ENCODE measurements at regions not wholly inside any gene's neighbourhood (a gene's known extent, or its start where the extent isn't known, plus 50 kb on each side); places are given as distances from the start of the nearest gene placed in this dataset.
"Not testable (repeated sequence)": the region's sequence is repeated elsewhere in the genome, so short reads cannot be mapped to it uniquely, and the experiment has no call there.

- H3K27me3 ChIP-seq: no peaks in the 10 kb centered on the region
- DNase-seq (no peak), ATAC-seq (peak in 2 of 4 donors; percentile 9 to 28), FAIRE-seq (no peak)
- H3K9me3 ChIP-seq: no peaks in the 10 kb centered on the region
- no peak overlapping the region for H3K4me3 ChIP-seq
- no peaks in the 10 kb centered on the region for H3K4me1 ChIP-seq
- no peak overlapping the region for H3K27ac ChIP-seq
- intact Hi-C loops (cut with DNase I): no loop called here
- no peaks in the 10 kb centered on the region for H3K36me3 ChIP-seq
- no peak for TF ChIP-seq CTCF (IDR thresholded peaks at IDR 0.05)
- 82 to 90% methylated on average over 7 of the region's 7 CpGs for WGBS, 2 donors
Observed at GRCh38 chr20:36082315-36082915, 72.1 kb upstream of the EPB41L1 start.

- ATAC-seq; H3K36me3 ChIP-seq; H3K27me3 ChIP-seq; FAIRE-seq; H3K9me3 ChIP-seq; intact Hi-C loops (cut with DNase I); DNase-seq; H3K4me1 ChIP-seq; H3K4me3 ChIP-seq: not testable (repeated sequence)
- WGBS, 2 donors: 43 to 45% methylated on average over 4 of the region's 4 CpGs
- H3K27ac ChIP-seq: peak overlapping the region in 1 of 4 donors; percentile 23
Observed at GRCh38 chr20:36083200-36083599, 71.3 kb upstream of the EPB41L1 start.

- H3K36me3 ChIP-seq: no peaks in the 10 kb centered on the region
- H3K9me3 ChIP-seq: no peaks in the 10 kb centered on the region
- FAIRE-seq: no peak
- TF ChIP-seq CTCF (IDR thresholded peaks at IDR 0.05): no peak
- no peak overlapping the region for H3K4me3 ChIP-seq
- WGBS, 2 donors: 82 to 84% methylated on average over 3 of the region's 3 CpGs
- DNase-seq: no peak
- no peaks in the 10 kb centered on the region for H3K4me1 ChIP-seq
- ATAC-seq: no peak
- H3K27ac ChIP-seq: no peak overlapping the region
- no peaks in the 10 kb centered on the region for H3K27me3 ChIP-seq
- intact Hi-C loops (cut with DNase I): no loop called here
Observed at GRCh38 chr20:36084356-36084755, 70.2 kb upstream of the EPB41L1 start.

GRCh38 chr20:36084897-36085613 lies 69.5 kb upstream of the EPB41L1 start:
- Histone ChIP-seq H3K36me3 (no peaks in the 10 kb centered on the region), H3K4me3 (no peak overlapping the region), H3K27me3 (no peaks in the 10 kb centered on the region), H3K27ac (peak overlapping the region in 1 of 4 donors; percentile 55), H3K9me3 (no peaks in the 10 kb centered on the region), H3K4me1 (no peaks in the 10 kb centered on the region)
- TF ChIP-seq CTCF (IDR thresholded peaks at IDR 0.05): no peak
- 83 to 91% methylated on average over 4 of the region's 4 CpGs for WGBS, 2 donors
- ATAC-seq: peak in 3 of 4 donors; percentile 29 to 49 (median 39)
- FAIRE-seq: no peak
- intact Hi-C loops (cut with DNase I): no loop called here
- DNase-seq: no peak

- no peaks in the 10 kb centered on the region for H3K36me3 ChIP-seq
- ATAC-seq (peak; percentile 64 to 88 (median 84)), FAIRE-seq (no peak), DNase-seq (no peak)
- H3K4me1 ChIP-seq: no peaks in the 10 kb centered on the region
- no peaks in the 10 kb centered on the region for H3K27me3 ChIP-seq
- intact Hi-C loops (cut with DNase I): no loop called here
- H3K4me3 ChIP-seq: no peak overlapping the region
- no peak for TF ChIP-seq CTCF (IDR thresholded peaks at IDR 0.05)
- peak overlapping the region in 1 of 4 donors; percentile 55 for H3K27ac ChIP-seq
- 71 to 76% methylated on average over 3 of the region's 3 CpGs for WGBS, 2 donors
- no peaks in the 10 kb centered on the region for H3K9me3 ChIP-seq
Observed at GRCh38 chr20:36085686-36086267, 68.8 kb upstream of the EPB41L1 start.

Data from pancreas (tissue), 10 donors.